GM18507 (cell line): ENCODE measurements at regions not wholly inside any gene's neighbourhood (a gene's known extent, or its start where the extent isn't known, plus 50 kb on each side); places are given as distances from the start of the nearest gene placed in this dataset.
A peak's percentile ranks its signal among the peaks of the same experiment; 100 is the strongest.

ENCODE experiments used
- DNase-seq: peaks from one replicate; pipeline ENCODE4 v3.0.0; 2011; ENCODE audit warnings: low read depth; ENCODE audit not compliant: insufficient read length; ENCODE audit errors: extremely low spot score
- FAIRE-seq: peaks from 2 replicates; lab custom pipeline; 2011; peaks lifted over from hg19 to GRCh38; lab: Jason Lieb, UNC

DNA sequence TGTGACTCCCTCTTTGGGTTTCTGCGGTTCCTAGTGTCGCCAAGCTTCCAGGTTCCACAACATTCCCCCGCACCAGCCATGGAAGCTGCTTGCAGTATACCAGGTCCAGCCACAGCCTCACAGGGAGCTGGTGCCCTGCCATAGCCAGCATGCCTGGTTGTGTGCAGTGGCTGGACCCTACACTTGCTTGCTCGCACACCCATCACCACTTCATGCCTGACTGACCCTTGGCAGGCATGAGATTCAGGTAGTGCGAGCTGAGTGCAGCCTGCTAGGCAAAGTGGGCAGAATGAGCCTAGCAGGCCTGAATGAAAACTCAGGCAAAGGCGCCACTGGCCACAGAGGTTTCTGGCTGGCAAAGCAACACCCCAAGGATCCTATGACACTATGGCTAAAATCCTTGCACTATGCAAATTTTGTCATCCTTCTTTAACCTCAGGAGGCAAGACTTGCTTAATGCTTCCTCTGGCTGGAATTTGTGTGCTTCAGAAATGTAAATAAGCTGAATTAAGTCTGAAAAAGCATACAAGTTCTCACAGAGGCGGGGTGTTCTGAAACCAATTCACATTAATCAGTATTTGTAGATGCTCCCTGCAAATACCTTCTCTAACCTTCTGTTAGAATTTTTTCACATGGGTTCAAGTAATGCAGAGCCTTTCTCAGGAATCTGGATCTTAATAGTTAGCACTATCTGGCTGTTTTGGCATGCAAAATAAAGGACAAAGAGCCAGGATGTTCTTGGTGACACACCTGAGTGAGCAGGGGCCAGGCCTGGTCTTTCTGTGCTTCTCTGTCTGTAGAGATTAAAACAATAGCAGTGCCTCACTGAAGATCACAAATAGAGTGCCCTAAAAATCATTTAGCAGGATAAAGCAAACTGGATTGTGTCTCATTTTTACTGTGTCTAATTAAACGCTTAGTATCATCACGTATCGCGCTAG, 256.9 kb downstream of the GPATCH2 start:
- FAIRE-seq (no peak), DNase-seq (no peak)

DNA sequence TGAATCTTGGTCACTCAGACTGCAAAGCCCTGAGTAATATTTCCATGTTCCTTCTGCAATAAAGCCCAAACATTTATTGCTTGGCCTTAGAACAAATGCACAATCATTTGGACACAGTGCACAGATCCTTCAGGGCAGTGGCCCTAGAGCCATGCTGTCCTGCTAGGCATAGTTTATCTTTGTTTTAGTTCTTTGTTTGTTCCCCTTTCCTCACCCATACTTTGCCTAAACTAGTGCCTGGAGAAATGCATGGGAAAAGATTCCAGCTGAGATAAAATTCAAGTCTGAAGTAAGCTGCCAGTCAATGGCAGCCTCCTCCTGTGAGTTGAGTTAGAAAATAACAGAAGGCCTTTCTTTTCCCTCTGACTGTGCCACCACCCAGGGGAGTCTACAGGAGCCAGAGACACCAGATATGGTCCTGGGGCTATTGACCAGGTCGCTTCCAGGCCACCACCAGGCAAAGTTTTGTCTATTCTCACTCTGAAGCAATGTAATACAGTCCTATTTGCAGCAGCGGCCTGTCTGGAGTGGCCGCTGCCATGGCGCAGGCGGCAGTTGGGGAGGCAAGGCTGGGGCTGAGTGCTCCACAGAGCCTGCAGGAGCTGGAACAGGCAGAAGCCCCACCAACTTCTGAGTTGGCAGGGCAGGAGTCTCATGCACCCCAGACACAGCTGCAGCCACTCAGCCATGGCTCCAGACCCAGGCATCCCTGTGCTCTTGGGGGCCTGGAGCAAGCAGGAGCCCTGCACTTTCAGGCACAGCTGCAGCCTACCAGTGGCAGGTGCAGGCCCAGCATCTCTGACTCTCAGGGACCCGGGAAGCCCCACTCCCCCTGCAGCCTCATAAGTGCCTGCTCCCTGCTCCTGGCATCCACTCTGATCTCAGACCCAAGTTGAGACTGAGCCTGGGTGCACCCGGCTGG, 258.6 kb downstream of the GPATCH2 start:
- FAIRE-seq (no peak), DNase-seq (no peak)

- DNase-seq (no peak), FAIRE-seq (no peak)
Measured at GRCh38 chr1:217370757-217371156, 260.1 kb downstream of the GPATCH2 start.

GRCh38 chr1:217369996-217370551, 260.8 kb downstream of the GPATCH2 start:
- no peak for FAIRE-seq
- no peak for DNase-seq

DNA sequence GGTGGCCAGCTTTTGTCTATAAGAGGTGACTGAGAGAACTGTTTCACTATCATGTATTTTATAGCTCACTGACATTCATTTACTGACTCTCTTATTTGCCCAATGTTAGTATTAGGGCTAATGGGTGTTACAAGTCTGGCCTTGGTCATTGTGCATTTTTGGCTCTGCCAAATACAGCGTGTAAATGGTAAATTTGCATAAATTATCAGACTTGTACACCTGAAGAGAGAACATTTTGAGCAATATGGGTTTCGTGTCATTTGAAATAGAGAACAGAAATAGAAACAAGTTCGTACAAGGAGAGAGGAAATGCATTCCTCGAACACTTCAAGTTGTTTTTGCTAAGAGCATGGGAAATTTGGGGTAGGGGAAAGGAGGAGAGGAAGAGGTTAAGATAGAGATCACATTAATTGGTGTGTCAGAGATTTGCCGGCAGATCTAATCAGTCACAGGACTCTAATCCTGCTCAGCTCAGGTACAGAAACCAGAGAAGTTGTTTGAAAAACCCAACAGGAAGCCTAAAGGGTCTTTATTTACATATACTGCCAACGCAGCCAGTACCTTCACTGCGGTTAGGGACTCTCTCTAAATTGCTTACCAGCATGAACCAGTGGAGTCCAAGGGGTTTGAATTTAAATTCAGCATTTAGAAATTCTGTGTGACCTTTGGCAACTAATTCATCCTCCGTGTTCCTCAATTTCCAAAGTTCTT, 261.5 kb downstream of the GPATCH2 start:
- FAIRE-seq (peak; percentile 57), DNase-seq (no peak)

- FAIRE-seq = no peak
- no peak for DNase-seq
Measured at GRCh38 chr1:217364220-217364619, 266.7 kb downstream of the GPATCH2 start.

DNA sequence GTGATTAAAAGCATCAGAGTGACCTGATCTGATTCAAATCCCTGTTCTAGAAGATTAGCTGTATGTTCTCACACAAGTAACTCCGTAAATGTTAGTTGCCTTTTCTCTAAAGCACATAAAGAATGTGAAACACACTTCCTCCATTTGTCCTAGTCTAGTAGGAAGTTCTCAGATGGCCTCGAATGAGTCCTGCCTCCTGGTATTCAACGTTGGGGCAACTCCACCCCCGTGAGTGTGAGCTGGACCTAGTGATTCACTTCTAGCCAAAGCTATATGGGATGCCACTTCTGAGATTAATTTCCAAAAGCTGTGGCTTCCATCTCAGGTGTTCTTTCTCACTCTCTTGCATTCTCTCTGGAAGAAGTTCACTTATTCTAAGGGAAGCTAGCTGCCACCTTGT, 267.6 kb downstream of the GPATCH2 start:
- no peak for FAIRE-seq

DNA sequence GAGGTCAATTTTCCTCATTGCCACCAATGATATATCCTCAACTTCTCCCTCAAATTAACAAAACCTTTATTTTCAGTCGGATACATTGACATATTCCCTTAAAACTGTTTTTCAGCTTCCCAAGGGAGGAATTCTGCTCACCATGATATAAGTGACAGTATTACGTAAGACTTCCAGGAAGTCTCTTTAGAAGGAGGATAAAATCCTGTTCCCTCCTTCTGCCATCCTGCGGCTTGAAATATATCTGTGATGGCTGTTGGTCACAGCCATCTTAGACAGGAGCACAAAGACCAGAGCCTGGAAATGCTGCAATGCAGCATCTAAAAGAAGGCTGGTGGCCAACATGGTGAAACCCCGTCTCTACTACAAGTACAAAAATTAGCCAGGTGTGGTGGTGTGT, 270.4 kb downstream of the GPATCH2 start:
- DNase-seq (no peak), FAIRE-seq (no peak)

More for the DNA sequence above, 267.6 kb downstream of the GPATCH2 start:
- DNase-seq = no peak

DNA sequence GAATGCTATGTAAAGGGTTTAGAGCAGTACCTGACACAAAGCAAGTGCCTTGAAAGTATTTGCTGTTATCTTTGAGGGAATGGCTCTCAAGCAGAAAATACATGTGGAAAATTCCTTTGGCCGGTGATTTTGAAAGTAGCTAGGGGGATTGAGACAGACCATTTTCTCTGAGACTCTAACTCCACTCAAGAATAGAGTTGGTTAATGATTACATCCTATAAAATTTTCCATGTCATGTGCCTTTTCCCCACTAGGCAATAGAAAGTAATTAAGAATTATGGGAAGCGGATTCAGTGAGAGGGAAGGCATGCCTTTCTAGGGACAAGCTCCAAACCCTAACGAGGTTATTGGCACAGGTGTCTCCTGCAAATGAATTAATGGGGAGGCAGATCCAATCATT, 276.0 kb downstream of the GPATCH2 start:
- FAIRE-seq (no peak), DNase-seq (no peak)

GRCh38 chr1:217348960-217349664, 281.8 kb downstream of the GPATCH2 start:
- no peak for DNase-seq
- FAIRE-seq = no peak

GRCh38 chr1:217344712-217345111, 286.2 kb downstream of the GPATCH2 start:
- no peak for DNase-seq
- FAIRE-seq = no peak

GRCh38 chr1:217343907-217344306, 287.0 kb downstream of the GPATCH2 start:
- FAIRE-seq (no peak), DNase-seq (no peak)

- FAIRE-seq = peak; percentile 24
- no peak for DNase-seq
Measured at GRCh38 chr1:217342105-217342504, 288.8 kb downstream of the GPATCH2 start.

GRCh38 chr1:217336724-217337123, 294.2 kb downstream of the GPATCH2 start:
- FAIRE-seq (no peak), DNase-seq (no peak)

GRCh38 chr1:217333939-217334338, 297.0 kb downstream of the GPATCH2 start:
- DNase-seq = no peak
- FAIRE-seq = peak; percentile 59

DNA sequence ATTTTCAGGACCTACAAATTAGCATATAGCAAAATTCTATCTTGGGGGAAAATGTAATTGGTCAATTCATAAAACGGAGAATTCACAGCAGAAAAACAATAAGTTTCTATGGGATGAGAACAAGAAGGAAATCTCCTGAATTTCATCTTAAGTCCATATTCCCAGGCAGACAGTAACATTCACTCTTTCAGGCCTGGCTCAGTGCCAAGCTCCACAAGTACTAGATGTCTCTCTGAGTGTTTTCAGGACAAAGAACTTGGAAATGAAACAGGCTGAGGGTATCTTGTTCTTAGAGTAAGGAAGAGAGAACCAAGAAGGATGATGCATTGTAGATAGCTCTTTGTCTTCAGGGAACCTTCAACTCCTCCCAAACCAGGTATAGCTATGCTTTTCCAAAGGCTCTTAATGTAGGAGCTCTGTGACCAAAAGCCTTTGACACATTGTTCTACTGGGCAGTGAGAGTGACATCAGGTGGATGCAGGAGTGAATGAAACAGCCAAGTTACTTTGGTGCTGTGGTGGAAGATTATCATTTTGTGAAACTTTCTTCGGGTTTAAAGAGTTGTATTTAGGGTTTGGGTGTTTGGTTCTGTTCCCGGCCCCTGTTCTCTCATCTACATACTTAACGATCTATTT, 298.3 kb downstream of the GPATCH2 start:
- DNase-seq = no peak
- FAIRE-seq = no peak

DNA sequence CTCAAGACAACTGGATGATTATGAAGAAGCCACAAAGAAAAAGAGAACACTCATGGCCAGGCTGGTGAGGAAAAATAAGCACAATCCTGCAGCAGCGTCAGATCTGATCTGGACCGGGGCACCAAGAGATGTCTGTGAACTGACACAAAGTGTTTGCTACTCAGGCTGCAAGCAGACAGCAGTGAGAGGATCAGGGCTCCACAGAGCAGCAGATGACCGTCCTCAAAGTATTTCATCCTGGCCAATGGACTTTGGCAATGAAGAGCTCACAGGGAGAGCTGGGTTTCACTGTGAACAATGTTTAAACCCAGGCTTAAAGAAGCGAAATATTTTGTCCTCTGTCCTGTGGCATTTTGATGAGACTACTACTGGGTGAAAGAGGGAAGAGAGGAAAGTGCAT, 299.2 kb downstream of the GPATCH2 start:
- FAIRE-seq = no peak
- no peak for DNase-seq

GRCh38 chr1:217327901-217328300, 303.0 kb downstream of the GPATCH2 start:
- DNase-seq (no peak), FAIRE-seq (no peak)
